Endothelial cell of umbilical vein (primary cell): ENCODE measurements at regions not wholly inside any gene's neighbourhood (a gene's known extent, or its start where the extent isn't known, plus 50 kb on each side); places are given as distances from the start of the nearest gene placed in this dataset.

Experiments
- BruUV-seq: library from RNA; stranded (reverse); fragments of 400-500 nt; replicated peaks from 2 replicates; lab custom pipeline; 2021; lab: Mats Ljungman, UMichigan
- CTCF ChIA-PET: fragments of 300-600, 350-600 bp; sonication (Branson Sonifier 250); formaldehyde crosslinking; loops from one replicate; lab custom pipeline; 2021; ENCODE audit warnings: antibody characterized with exemption, inconsistent platforms; lab: Charles Lee
- POLR2A ChIA-PET: fragments of 300-600, 350-600 bp; sonication (Branson Sonifier 250); formaldehyde crosslinking; loops from one replicate; lab custom pipeline; 2021; ENCODE audit warnings: antibody characterized with exemption, inconsistent platforms; lab: Charles Lee
- DNase-seq: peaks from one replicate; pipeline ENCODE4 v3.0.0-alpha.2; 2011; ENCODE audit warnings: low read depth, low spot score
- FAIRE-seq: peaks from 2 replicates; lab custom pipeline; 2011; peaks lifted over from hg19 to GRCh38; lab: Jason Lieb, UNC
- H2AFZ ChIP-seq: 2 replicates; pipeline ENCODE4 v1.6.0; 2012; ENCODE audit warnings: low read depth, low read length, control low read depth, inconsistent platforms
- H3K27ac ChIP-seq: 2 replicates; pipeline ENCODE4 v1.5.1; 2011; ENCODE audit warnings: low read depth, mild to moderate bottlenecking, control low read depth, low read length, moderate library complexity; ENCODE audit not compliant: insufficient read depth
- H3K27me3 ChIP-seq, 2 experiments: 2 replicates each; pipeline versions ENCODE4 v1.6.0 to v1.6.1; 2011; ENCODE audit warnings: low read length in 2 of 2, mixed read lengths in 1 of 2; ENCODE audit not compliant: control insufficient read depth in 2 of 2, insufficient read depth in 2 of 2
- H3K36me3 ChIP-seq, 2 experiments: 2 replicates in 1 of 2; 3 replicates in 1 of 2; pipeline ENCODE4 v1.5.1; 2011; ENCODE audit warnings: low read length in 2 of 2, mild to moderate bottlenecking in 1 of 2, moderate library complexity in 1 of 2; ENCODE audit not compliant: control insufficient read depth in 2 of 2, insufficient read depth in 2 of 2; ENCODE audit errors: extremely low read depth in 1 of 2
- H3K4me1 ChIP-seq: 3 replicates; pipeline ENCODE4 v1.5.1; 2011; ENCODE audit warnings: mild to moderate bottlenecking, low read length; ENCODE audit not compliant: control insufficient read depth, insufficient read depth; ENCODE audit errors: extremely low read depth
- H3K4me2 ChIP-seq: 2 replicates; pipeline ENCODE4 v1.6.1; 2011; ENCODE audit warnings: low read length, control low read depth, mixed read lengths; ENCODE audit not compliant: insufficient read depth
- H3K4me3 ChIP-seq, 3 experiments: fragments of 200-600 bp in 1 of 3; sonication (generic), shearing (Covaris generic) in 1 of 3; replicated peaks in 1 of 3; 2 replicates each; pipeline ENCODE4 v1.5.1; 2011 to 2016; ENCODE audit warnings: control low read depth in 3 of 3, low read length in 3 of 3, mild to moderate bottlenecking in 2 of 3, inconsistent platforms in 1 of 3, low read depth in 1 of 3, moderate library complexity in 1 of 3; ENCODE audit not compliant: insufficient read depth in 1 of 3
- H3K79me2 ChIP-seq: 2 replicates; pipeline ENCODE4 v1.6.0; 2012; ENCODE audit warnings: low read length, inconsistent platforms; ENCODE audit not compliant: control insufficient read depth, insufficient read depth
- H3K9ac ChIP-seq: replicated peaks from 2 replicates; pipeline ENCODE3; 2011; ENCODE audit warnings: low read length, control low read depth; ENCODE audit not compliant: insufficient read depth; ENCODE audit errors: extremely low read depth
- H3K9me1 ChIP-seq: replicated peaks from 3 replicates; pipeline ENCODE4 v1.6.0; 2011; ENCODE audit warnings: mild to moderate bottlenecking, low read length; ENCODE audit not compliant: control insufficient read depth, insufficient read depth; ENCODE audit errors: extremely low read depth
- H3K9me3 ChIP-seq: replicated peaks from 2 replicates; pipeline ENCODE4 v1.5.1; 2012; ENCODE audit warnings: low read length, inconsistent platforms; ENCODE audit not compliant: control insufficient read depth, insufficient read depth
- H4K20me1 ChIP-seq: replicated peaks from 2 replicates; pipeline ENCODE3; 2011; ENCODE audit warnings: mild to moderate bottlenecking, low read length; ENCODE audit not compliant: control insufficient read depth, insufficient read depth; ENCODE audit errors: extremely low read depth
- CTCF ChIP-seq, 2 donors: IDR thresholded peaks; 1 replicate in 1 of 2; 2 replicates in 1 of 2; pipeline ENCODE4 v1.5.1; 2011; ENCODE audit warnings: low read length in 2 of 2, mild to moderate bottlenecking in 2 of 2, moderate library complexity in 2 of 2, control low read depth in 1 of 2, inconsistent platforms in 1 of 2, low read depth in 1 of 2; ENCODE audit not compliant: insufficient read depth in 1 of 2; ENCODE audit errors: extremely low read depth in 1 of 2
- EZH2 ChIP-seq: IDR thresholded peaks from 2 replicates; pipeline ENCODE4 v1.6.1; 2012; ENCODE audit warnings: borderline replicate concordance, low read depth, mild to moderate bottlenecking, moderate library complexity, low read length, inconsistent platforms; ENCODE audit not compliant: severe bottlenecking
- FOS ChIP-seq: IDR thresholded peaks from 2 replicates; pipeline ENCODE4 v1.6.1; 2011; ENCODE audit warnings: mild to moderate bottlenecking, low read length, moderate library complexity, borderline replicate concordance; ENCODE audit not compliant: insufficient read depth
- GATA2 ChIP-seq: IDR thresholded peaks from 2 replicates; pipeline ENCODE4 v1.7.0; 2011; ENCODE audit warnings: low read depth, mild to moderate bottlenecking, moderate library complexity, mixed read lengths, low read length; ENCODE audit not compliant: insufficient read length, insufficient read depth
- JUN ChIP-seq: IDR thresholded peaks from 2 replicates; pipeline ENCODE4 v1.6.1; 2011; ENCODE audit warnings: borderline replicate concordance, low read depth; ENCODE audit not compliant: insufficient read length, insufficient read depth
- MAX ChIP-seq: IDR thresholded peaks from 2 replicates; pipeline ENCODE4 v1.6.1; 2011; ENCODE audit not compliant: insufficient read depth, insufficient read length
- MYC ChIP-seq: IDR thresholded peaks from one replicate; pipeline ENCODE4 v1.6.1; 2011; ENCODE audit warnings: mild to moderate bottlenecking, low read depth, low read length
- POLR2A ChIP-seq: IDR thresholded peaks from 2 replicates; pipeline ENCODE4 v1.6.1; 2012; ENCODE audit warnings: low read depth, mild to moderate bottlenecking, control low read depth, low read length
- POLR2AphosphoS5 ChIP-seq: IDR thresholded peaks from 2 replicates; pipeline ENCODE4 v1.6.1; 2012; ENCODE audit warnings: low read depth, mild to moderate bottlenecking, control low read depth, low read length, moderate library complexity; ENCODE audit not compliant: insufficient read depth
- dilution Hi-C: fragments of 300-500 bp; cut with MboI; formaldehyde crosslinking; loops from one replicate; pipeline ENCODE4 v1.15.0; 2019; ENCODE audit warnings: low sequenced_read_pairs; ENCODE audit not compliant: extremely low pct_ligation_motif_present
- intact Hi-C: fragments of 100-400 bp; cut with micrococcal nuclease; formaldehyde crosslinking; loops from one replicate; pipeline ENCODE4 v1.10.0; 2022

GRCh38 chr5:2883771-2884170 lies 132.3 kb upstream of the IRX2 start:
- no peaks in the 10 kb centered on the region for H3K79me2 ChIP-seq
- no peak overlapping the region for H3K4me3 ChIP-seq
- H3K9ac ChIP-seq: no peak overlapping the region
- H3K9me1 ChIP-seq: no peaks in the 10 kb centered on the region
- no peak overlapping the region for H3K4me2 ChIP-seq
- intact Hi-C loops (no loop called here), dilution Hi-C loops (no loop called here)
- H2AFZ ChIP-seq: no peak overlapping the region
- POLR2A ChIA-PET: no interaction called here
- H3K27me3 ChIP-seq: no peaks in the 10 kb centered on the region
- H3K27ac ChIP-seq: no peak overlapping the region
- DNase-seq (no peak), FAIRE-seq (no peak)
- BruUV-seq: no TSS peak
- no peaks in the 10 kb centered on the region for H4K20me1 ChIP-seq
- peaks cover 8% of the 10 kb centered on the region for H3K9me3 ChIP-seq
- TF ChIP-seq MAX: no peak
- TF ChIP-seq FOS: no peak
- TF ChIP-seq EZH2: no peak
- no peak for TF ChIP-seq POLR2A
- TF ChIP-seq CTCF (IDR thresholded peaks at IDR 0.05; ENCODE audit: extremely low read depth in 1 of 2, insufficient read depth in 1 of 2, low read depth in 1 of 2, low read length in 2 of 2): no peak
- TF ChIP-seq POLR2AphosphoS5: no peak
- no peak for TF ChIP-seq JUN
- no peak for TF ChIP-seq GATA2
- no peak for TF ChIP-seq MYC
- no peaks in the 10 kb centered on the region for H3K4me1 ChIP-seq
- CTCF ChIA-PET: no interaction called here
- H3K36me3 ChIP-seq: no peaks in the 10 kb centered on the region
